A673 (cell line): ENCODE measurements at regions not wholly inside any gene's neighbourhood (a gene's known extent, or its start where the extent isn't known, plus 50 kb on each side); places are given as distances from the start of the nearest gene placed in this dataset.

Experiments used
- BruUV-seq: library from RNA; stranded (reverse); fragments of 400-500 nt; replicated peaks from 2 replicates; lab custom pipeline; 2021; lab: Mats Ljungman, UMichigan
- CTCF ChIA-PET: fragments of 300-600 bp; sonication (Branson Sonifier 250); formaldehyde crosslinking; loops from one replicate; lab custom pipeline; 2022; ENCODE audit warnings: antibody characterized with exemption; lab: Charles Lee
- POLR2A ChIA-PET: fragments of 300-600 bp; sonication (Branson Sonifier 250); formaldehyde crosslinking; loops from one replicate; lab custom pipeline; 2022; ENCODE audit warnings: antibody characterized with exemption; ENCODE audit not compliant: low non-redundant PET; lab: Charles Lee
- DNase-seq: peaks from one replicate; pipeline ENCODE4 v3.0.0-alpha.2; 2015; ENCODE audit warnings: low spot score
- H3K27ac ChIP-seq: fragments of 200-600 bp; sonication (generic); 2 replicates; pipeline ENCODE4 v1.5.1; 2016; ENCODE audit warnings: mixed run types, low read depth, mild to moderate bottlenecking, mixed read lengths, antibody characterized with exemption, low read length; ENCODE audit not compliant: poor library complexity, severe bottlenecking
- H3K27me3 ChIP-seq: fragments of 200-600 bp; sonication (generic); replicated peaks from 2 replicates; pipeline ENCODE4 v1.6.1; 2017; ENCODE audit warnings: mixed run types, low read depth, mild to moderate bottlenecking, mixed read lengths, antibody characterized with exemption, low read length; ENCODE audit not compliant: insufficient read depth, poor library complexity
- H3K36me3 ChIP-seq: fragments of 200-600 bp; sonication (generic); 2 replicates; pipeline ENCODE4 v1.6.1; 2016; ENCODE audit warnings: mixed run types, mild to moderate bottlenecking, mixed read lengths, antibody characterized with exemption, low read length; ENCODE audit not compliant: insufficient read depth, poor library complexity, severe bottlenecking
- H3K4me1 ChIP-seq: fragments of 200-600 bp; sonication (generic); 2 replicates; pipeline ENCODE4 v1.6.1; 2017; ENCODE audit warnings: mixed run types, mild to moderate bottlenecking, mixed read lengths, antibody characterized with exemption, low read length; ENCODE audit not compliant: insufficient read depth, poor library complexity, severe bottlenecking
- H3K4me3 ChIP-seq: fragments of 200-600 bp; sonication (generic); 2 replicates; pipeline ENCODE4 v1.5.1; 2016; ENCODE audit warnings: low read depth, mixed run types, mild to moderate bottlenecking, mixed read lengths, low read length; ENCODE audit not compliant: poor library complexity, severe bottlenecking
- H3K9me3 ChIP-seq: fragments of 200-600 bp; sonication (generic); 2 replicates; pipeline ENCODE4 v1.6.1; 2016; ENCODE audit warnings: mixed run types, low read depth, mild to moderate bottlenecking, mixed read lengths, antibody characterized with exemption, low read length; ENCODE audit not compliant: poor library complexity, severe bottlenecking
- EZH2 ChIP-seq: fragments of 200-600 bp; sonication (generic); IDR thresholded peaks from 2 replicates; pipeline ENCODE4 v1.6.1; 2017; ENCODE audit warnings: borderline replicate concordance, low read depth, mild to moderate bottlenecking, mixed read lengths, antibody characterized with exemption, low read length; ENCODE audit not compliant: poor library complexity, severe bottlenecking
- intact Hi-C: fragments of 100-400 bp; cut with micrococcal nuclease; formaldehyde crosslinking; loops from one replicate; pipeline ENCODE4 v1.10.0; 2022; ENCODE audit not compliant: unreplicated experiment
- TF ChIP-seq, protein P1 (sequence below): fragments of 300-800, 200-600 bp; sonication (generic); conservative IDR thresholded peaks from 2 replicates; pipeline ENCODE4 v1.5.1; 2017; ENCODE audit warnings: low read depth, mild to moderate bottlenecking, antibody characterized with exemption, low read length, moderate library complexity, mixed read lengths

- TF ChIP-seq EZH2 = no peak
- TF ChIP-seq, protein P1, sequence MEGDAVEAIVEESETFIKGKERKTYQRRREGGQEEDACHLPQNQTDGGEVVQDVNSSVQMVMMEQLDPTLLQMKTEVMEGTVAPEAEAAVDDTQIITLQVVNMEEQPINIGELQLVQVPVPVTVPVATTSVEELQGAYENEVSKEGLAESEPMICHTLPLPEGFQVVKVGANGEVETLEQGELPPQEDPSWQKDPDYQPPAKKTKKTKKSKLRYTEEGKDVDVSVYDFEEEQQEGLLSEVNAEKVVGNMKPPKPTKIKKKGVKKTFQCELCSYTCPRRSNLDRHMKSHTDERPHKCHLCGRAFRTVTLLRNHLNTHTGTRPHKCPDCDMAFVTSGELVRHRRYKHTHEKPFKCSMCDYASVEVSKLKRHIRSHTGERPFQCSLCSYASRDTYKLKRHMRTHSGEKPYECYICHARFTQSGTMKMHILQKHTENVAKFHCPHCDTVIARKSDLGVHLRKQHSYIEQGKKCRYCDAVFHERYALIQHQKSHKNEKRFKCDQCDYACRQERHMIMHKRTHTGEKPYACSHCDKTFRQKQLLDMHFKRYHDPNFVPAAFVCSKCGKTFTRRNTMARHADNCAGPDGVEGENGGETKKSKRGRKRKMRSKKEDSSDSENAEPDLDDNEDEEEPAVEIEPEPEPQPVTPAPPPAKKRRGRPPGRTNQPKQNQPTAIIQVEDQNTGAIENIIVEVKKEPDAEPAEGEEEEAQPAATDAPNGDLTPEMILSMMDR = no peak
- no TSS peak for BruUV-seq
- DNase-seq = no peak
- H3K27ac ChIP-seq = no peak overlapping the region
- ChIA-PET CTCF (no interaction called here), POLR2A (no interaction called here)
- H3K4me3 ChIP-seq = no peak overlapping the region
- no peaks in the 10 kb centered on the region for H3K4me1 ChIP-seq
- no peaks in the 10 kb centered on the region for H3K27me3 ChIP-seq
- H3K36me3 ChIP-seq = no peaks in the 10 kb centered on the region
- intact Hi-C loops = no loop called here
- H3K9me3 ChIP-seq = no peaks in the 10 kb centered on the region
Measured at GRCh38 chr18:21183670-21184069, 58.4 kb upstream of the GREB1L start.

- intact Hi-C loops = no loop called here
- ChIA-PET POLR2A (no interaction called here), CTCF (no interaction called here)
- H3K4me1 ChIP-seq = no peaks in the 10 kb centered on the region
- no TSS peak for BruUV-seq
- H3K27ac ChIP-seq = no peak overlapping the region
- H3K9me3 ChIP-seq = no peaks in the 10 kb centered on the region
- TF ChIP-seq EZH2 = no peak
- TF ChIP-seq, protein P1 = no peak
- DNase-seq = no peak
- H3K36me3 ChIP-seq = no peaks in the 10 kb centered on the region
- no peaks in the 10 kb centered on the region for H3K27me3 ChIP-seq
- no peak overlapping the region for H3K4me3 ChIP-seq
Measured at GRCh38 chr18:21184396-21184996, 57.5 kb upstream of the GREB1L start.

DNA sequence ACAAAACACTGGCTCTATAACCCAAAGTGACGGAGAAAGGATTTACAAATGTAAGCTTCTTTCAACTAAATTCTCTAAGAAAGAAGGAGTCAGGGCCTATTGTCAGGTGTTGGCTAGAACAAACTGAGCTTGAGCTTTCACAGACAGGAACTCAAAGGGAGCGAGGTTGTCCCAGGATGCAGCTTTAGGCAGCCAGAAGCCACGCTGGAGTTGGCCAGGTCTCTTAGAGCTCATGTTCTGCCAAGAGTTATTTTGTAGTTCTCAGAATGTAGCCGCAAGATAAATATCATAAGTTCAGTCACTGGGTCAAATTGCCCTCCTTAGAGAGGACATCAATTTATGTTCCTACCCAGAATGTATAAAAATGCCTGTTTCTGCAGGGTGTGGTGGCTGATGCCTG lies 54.1 kb upstream of the GREB1L start:
- no peak overlapping the region for H3K27ac ChIP-seq
- CTCF ChIA-PET = no interaction called here
- intact Hi-C loops = no loop called here
- H3K9me3 ChIP-seq = no peaks in the 10 kb centered on the region
- DNase-seq = no peak
- H3K4me3 ChIP-seq = no peak overlapping the region
- POLR2A ChIA-PET = no interaction called here
- TF ChIP-seq, protein P1 = no peak
- no peak for TF ChIP-seq EZH2
- H3K36me3 ChIP-seq = no peaks in the 10 kb centered on the region
- H3K4me1 ChIP-seq = no peaks in the 10 kb centered on the region
- no TSS peak for BruUV-seq
- H3K27me3 ChIP-seq = no peaks in the 10 kb centered on the region
